Fibroblast of mammary gland (primary cell): ENCODE measurements at regions not wholly inside any gene's neighbourhood (a gene's known extent, or its start where the extent isn't known, plus 50 kb on each side); places are given as distances from the start of the nearest gene placed in this dataset.

Source experiments
- DNase-seq: peaks from one replicate; pipeline ENCODE4 v3.0.0-alpha.2; 2010; ENCODE audit warnings: low read depth
- H3K4me3 ChIP-seq: 2 replicates; pipeline ENCODE4 v1.5.1; 2011; ENCODE audit warnings: low read depth, mild to moderate bottlenecking, low read length, moderate library complexity; ENCODE audit not compliant: control insufficient read depth
- TF ChIP-seq, protein P1 (sequence below): conservative IDR thresholded peaks from 2 replicates; pipeline ENCODE4 v1.5.1; 2011; ENCODE audit warnings: low read depth, low read length, inconsistent platforms; ENCODE audit not compliant: control insufficient read depth, insufficient read depth

DNA sequence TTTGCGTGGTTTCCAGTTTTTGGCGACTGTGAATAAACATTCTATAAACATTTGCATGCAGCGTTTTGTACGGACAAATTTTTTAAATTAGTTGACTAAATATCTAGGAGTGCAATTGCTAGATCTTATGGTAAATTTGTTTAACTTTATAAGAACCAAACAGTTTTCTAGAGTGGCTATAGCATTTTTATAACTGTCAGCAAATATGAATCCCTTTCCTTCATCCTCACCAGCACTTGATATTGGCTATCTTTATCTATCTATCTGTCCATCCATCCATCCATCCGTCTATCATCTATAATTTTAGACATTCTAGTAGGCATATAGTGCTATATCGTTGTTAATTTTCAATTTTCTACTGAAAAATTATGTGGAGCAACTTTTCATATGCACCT is 158.4 kb upstream of the CHRNA7 start:
- no peak overlapping the region for H3K4me3 ChIP-seq
- no peak for DNase-seq
- TF ChIP-seq, protein P1, sequence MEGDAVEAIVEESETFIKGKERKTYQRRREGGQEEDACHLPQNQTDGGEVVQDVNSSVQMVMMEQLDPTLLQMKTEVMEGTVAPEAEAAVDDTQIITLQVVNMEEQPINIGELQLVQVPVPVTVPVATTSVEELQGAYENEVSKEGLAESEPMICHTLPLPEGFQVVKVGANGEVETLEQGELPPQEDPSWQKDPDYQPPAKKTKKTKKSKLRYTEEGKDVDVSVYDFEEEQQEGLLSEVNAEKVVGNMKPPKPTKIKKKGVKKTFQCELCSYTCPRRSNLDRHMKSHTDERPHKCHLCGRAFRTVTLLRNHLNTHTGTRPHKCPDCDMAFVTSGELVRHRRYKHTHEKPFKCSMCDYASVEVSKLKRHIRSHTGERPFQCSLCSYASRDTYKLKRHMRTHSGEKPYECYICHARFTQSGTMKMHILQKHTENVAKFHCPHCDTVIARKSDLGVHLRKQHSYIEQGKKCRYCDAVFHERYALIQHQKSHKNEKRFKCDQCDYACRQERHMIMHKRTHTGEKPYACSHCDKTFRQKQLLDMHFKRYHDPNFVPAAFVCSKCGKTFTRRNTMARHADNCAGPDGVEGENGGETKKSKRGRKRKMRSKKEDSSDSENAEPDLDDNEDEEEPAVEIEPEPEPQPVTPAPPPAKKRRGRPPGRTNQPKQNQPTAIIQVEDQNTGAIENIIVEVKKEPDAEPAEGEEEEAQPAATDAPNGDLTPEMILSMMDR = no peak

DNA sequence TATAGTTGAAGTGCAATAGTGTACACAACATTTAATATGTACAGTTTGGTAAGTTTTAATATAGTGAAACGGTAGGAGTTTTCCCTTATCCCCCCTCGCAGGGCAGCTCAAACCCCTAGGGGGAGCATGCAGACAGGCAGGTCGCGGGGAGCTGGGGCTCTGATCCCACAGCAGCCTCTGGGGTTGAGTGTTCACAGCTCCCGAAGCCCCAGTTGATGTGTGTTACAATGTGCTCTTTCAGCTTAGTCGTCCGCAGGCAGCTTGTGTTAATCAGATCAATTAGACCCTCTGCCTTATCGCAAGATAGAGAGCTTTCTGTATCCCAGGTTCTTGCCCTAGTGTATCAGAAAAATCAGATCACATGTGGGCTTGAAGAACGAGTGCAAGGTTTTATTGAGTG is 143.1 kb upstream of the CHRNA7 start:
- no peak for DNase-seq
- TF ChIP-seq, protein P1 = no peak

DNA sequence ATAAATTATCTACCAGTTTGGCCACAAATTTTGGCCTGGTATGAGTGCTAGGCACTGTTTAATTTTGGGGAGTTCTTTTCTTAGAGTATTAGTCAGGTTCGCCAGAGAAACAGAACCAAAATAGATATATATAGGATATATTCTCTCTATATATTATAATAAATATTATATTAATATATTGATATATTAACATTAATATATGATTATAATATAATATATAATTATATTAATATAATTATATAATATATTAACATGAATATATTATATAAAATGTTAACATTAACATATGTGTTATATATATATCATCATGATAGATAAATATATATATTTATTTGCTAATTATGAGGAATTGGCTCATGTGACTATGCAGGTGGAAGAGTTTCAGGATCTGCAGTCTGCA is 137.8 kb upstream of the CHRNA7 start:
- no peak overlapping the region for H3K4me3 ChIP-seq
- DNase-seq = no peak
- TF ChIP-seq, protein P1 = no peak

More for the DNA sequence above, 143.1 kb upstream of the CHRNA7 start:
- no peak overlapping the region for H3K4me3 ChIP-seq

DNA sequence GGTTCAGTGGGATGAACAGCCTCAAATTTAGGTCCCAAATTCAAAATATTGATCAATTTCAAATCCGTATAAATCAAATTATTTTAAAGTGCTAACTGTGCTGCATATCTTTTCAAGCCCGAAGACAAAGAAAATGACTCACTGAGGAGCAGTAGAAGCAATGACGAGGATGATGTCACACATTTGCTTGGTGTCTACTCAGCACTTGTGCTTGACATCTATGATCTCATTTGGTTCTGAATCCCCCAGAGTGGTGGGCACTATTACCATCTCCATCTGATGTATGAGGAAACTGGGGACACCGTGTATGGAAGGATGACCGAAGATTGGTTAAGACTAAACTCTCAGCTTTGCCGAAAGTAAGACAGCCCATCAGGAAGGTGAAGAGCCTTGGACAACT is 136.5 kb upstream of the CHRNA7 start:
- H3K4me3 ChIP-seq = no peak overlapping the region
- TF ChIP-seq, protein P1 = no peak
- no peak for DNase-seq

DNA sequence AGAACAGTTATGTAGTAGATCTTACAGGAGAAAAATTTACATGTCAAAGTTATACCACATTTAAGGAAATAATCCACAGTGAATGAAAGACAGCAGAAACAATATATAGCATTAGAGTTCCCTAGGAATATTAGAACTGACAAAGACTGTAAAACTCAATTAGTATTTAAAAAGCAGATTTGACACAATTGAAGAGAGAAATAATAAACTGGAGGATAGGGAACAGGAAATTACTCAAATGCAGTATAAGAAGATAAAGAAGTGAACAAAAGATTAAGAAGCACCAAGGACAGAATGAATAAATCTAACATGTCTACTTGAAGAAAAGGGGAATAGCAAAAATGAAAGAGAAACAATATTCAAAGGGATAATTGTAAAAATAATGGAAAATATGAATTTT is 132.6 kb upstream of the CHRNA7 start:
- TF ChIP-seq, protein P1 = no peak
- no peak for DNase-seq
- H3K4me3 ChIP-seq = no peak overlapping the region

DNA sequence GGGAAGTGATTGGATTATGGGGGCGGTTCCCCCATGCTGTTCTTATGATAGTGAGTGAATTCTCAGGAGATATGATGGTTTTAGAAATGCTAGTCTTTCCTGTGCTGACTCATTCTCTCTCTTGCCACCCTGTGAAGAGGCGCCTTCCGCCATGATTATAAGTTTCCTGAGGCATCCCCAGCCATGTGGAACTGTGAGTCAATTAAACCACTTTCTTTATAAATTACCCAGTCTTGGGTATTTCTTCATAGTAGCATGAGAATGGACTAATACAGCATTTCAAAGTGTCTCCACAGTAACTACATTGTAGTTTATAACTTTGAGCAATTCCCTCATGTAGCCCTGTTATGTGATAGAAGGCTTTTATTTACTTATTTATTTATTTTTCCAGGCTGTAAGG is 128.8 kb upstream of the CHRNA7 start:
- H3K4me3 ChIP-seq = no peak overlapping the region
- no peak for DNase-seq
- TF ChIP-seq, protein P1 = no peak

DNA sequence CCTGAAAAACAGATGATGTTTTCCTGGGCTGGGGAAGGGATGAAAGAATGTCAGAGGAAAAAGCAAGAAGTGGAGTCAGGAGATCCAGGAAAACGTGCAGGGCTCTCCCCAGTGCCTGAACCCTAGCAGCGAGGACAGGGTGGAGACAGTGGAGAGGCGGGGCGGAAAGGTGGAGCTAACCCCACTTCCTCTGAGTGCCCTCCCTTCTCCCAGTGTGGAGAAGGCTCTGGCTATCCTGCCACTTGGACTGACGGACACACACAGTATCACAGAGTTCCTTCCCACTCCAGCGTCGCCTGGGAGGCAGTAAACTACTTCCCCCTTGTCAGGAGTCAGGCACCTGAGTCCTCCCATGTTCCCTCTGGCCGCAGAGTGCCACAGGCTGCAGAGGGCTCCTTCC is 125.3 kb upstream of the CHRNA7 start:
- no peak overlapping the region for H3K4me3 ChIP-seq
- TF ChIP-seq, protein P1 = no peak
- DNase-seq = no peak
